ENCODE measurements at regions not wholly inside any gene's neighbourhood (a gene's known extent, or its start where the extent isn't known, plus 50 kb on each side); places are given as distances from the start of the nearest gene placed in this dataset.

- no peak for FAIRE-seq
- TF ChIP-seq POLR2A (IDR thresholded peaks at IDR 0.05; ENCODE audit: low read depth, low read length), result no peak
- TF ChIP-seq EZH2 (IDR thresholded peaks at IDR 0.05; ENCODE audit: borderline replicate concordance, low read depth, low read length, severe bottlenecking), result no peak
- TF ChIP-seq JUN (IDR thresholded peaks at IDR 0.05; ENCODE audit: borderline replicate concordance, insufficient read depth, insufficient read length, low read depth), result no peak
- no peak for TF ChIP-seq GATA2 (IDR thresholded peaks at IDR 0.05; ENCODE audit: insufficient read depth, insufficient read length, low read depth, low read length)
- TF ChIP-seq FOS (IDR thresholded peaks at IDR 0.05; ENCODE audit: borderline replicate concordance, insufficient read depth, low read length), result no peak
- TF ChIP-seq CTCF (IDR thresholded peaks at IDR 0.05; ENCODE audit: extremely low read depth in 1 of 2, insufficient read depth in 1 of 2, low read depth in 1 of 2, low read length in 2 of 2), result no peak
- no peak for TF ChIP-seq MAX (IDR thresholded peaks at IDR 0.05; ENCODE audit: insufficient read depth, insufficient read length)
- no peak for TF ChIP-seq MYC (IDR thresholded peaks at IDR 0.05; ENCODE audit: low read depth, low read length)
- no peak for TF ChIP-seq POLR2AphosphoS5 (IDR thresholded peaks at IDR 0.05; ENCODE audit: insufficient read depth, low read depth, low read length)
- intact Hi-C loops (cut with micrococcal nuclease), result no loop called here
- peaks cover 2% of the 10 kb centered on the region for H3K9me3 ChIP-seq (replicated peaks; ENCODE audit: control insufficient read depth, insufficient read depth, low read length)
- H3K4me3 ChIP-seq (replicated peaks in 1 of 3; ENCODE audit: insufficient read depth in 1 of 3, low read depth in 1 of 3, low read length in 3 of 3), result no peak overlapping the region
- ChIA-PET CTCF (no interaction called here), POLR2A (no interaction called here)
- no peaks in the 10 kb centered on the region for H4K20me1 ChIP-seq (replicated peaks; ENCODE audit: control insufficient read depth, extremely low read depth, insufficient read depth, low read length)
- no peak for DNase-seq (ENCODE audit: low read depth, low spot score)
- no peak overlapping the region for H3K9ac ChIP-seq (replicated peaks; ENCODE audit: extremely low read depth, insufficient read depth, low read length)
- H3K4me2 ChIP-seq (ENCODE audit: insufficient read depth, low read length), result no peak overlapping the region
- no peak overlapping the region for H2AFZ ChIP-seq (ENCODE audit: low read depth, low read length)
- H3K4me1 ChIP-seq (ENCODE audit: control insufficient read depth, extremely low read depth, insufficient read depth, low read length), result no peaks in the 10 kb centered on the region
- no peaks in the 10 kb centered on the region for H3K79me2 ChIP-seq (ENCODE audit: control insufficient read depth, insufficient read depth, low read length)
- dilution Hi-C loops (cut with MboI; ENCODE audit: extremely low pct_ligation_motif_present, low sequenced_read_pairs), result no loop called here
- no TSS peak for BruUV-seq (replicated peaks)
- no peaks in the 10 kb centered on the region for H3K36me3 ChIP-seq (ENCODE audit: control insufficient read depth in 2 of 2, extremely low read depth in 1 of 2, insufficient read depth in 2 of 2, low read length in 2 of 2)
- no peaks in the 10 kb centered on the region for H3K9me1 ChIP-seq (replicated peaks; ENCODE audit: control insufficient read depth, extremely low read depth, insufficient read depth, low read length)
- H3K27ac ChIP-seq (ENCODE audit: insufficient read depth, low read depth, low read length), result no peak overlapping the region
- H3K27me3 ChIP-seq (ENCODE audit: control insufficient read depth in 2 of 2, insufficient read depth in 2 of 2, low read length in 2 of 2), result no peaks in the 10 kb centered on the region
These were observed 209.5 kb downstream of the AASDHPPT start for GRCh38 chr11:106286881-106287504.

Measured in endothelial cell of umbilical vein (primary cell).